ENCODE measurements at regions not wholly inside any gene's neighbourhood (a gene's known extent, or its start where the extent isn't known, plus 50 kb on each side); places are given as distances from the start of the nearest gene placed in this dataset.

- no peak for TF ChIP-seq ZBTB7A (IDR thresholded peaks at IDR 0.05; ENCODE audit: low read depth)
- TF ChIP-seq EGR1 (IDR thresholded peaks at IDR 0.05): no peak
- no peak for TF ChIP-seq TEAD4 (IDR thresholded peaks at IDR 0.05)
- TF ChIP-seq TAF1 (IDR thresholded peaks at IDR 0.05; ENCODE audit: low read depth): no peak
- no peak for TF ChIP-seq EP300 (IDR thresholded peaks at IDR 0.05; ENCODE audit: borderline replicate concordance)
- no peak for TF ChIP-seq YY1 (IDR thresholded peaks at IDR 0.05; ENCODE audit: low read depth)
- no peak for TF ChIP-seq TCF12 (IDR thresholded peaks at IDR 0.05; ENCODE audit: low read depth)
- TF ChIP-seq, protein P1, sequence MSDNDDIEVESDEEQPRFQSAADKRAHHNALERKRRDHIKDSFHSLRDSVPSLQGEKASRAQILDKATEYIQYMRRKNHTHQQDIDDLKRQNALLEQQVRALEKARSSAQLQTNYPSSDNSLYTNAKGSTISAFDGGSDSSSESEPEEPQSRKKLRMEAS (IDR thresholded peaks at IDR 0.05): no peak
Measured at GRCh38 chr6:144969602-144970272, 684.6 kb downstream of the UTRN start.

DNA sequence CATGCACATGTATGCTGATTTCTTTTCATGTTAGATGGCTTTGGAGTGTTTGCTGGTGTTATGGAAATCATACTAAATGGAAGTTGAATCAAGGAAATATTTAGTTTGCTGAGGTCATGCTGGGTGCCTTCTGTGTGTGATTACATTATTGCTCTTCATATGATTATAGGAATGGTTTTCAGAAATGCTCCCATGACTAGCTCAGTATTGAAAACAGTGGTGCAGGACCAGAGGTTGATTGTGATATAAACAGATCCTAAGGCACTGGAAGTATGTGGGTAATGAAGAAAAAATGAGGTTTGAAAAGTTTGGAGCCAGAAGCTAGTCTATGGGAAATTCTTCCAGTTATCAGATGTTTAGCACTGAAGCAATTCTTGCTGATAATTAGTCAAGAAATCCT, 693.1 kb downstream of the UTRN start:
- TF ChIP-seq YY1 (IDR thresholded peaks at IDR 0.05; ENCODE audit: low read depth): no peak
- no peak for TF ChIP-seq CEBPB (IDR thresholded peaks at IDR 0.05)
- TF ChIP-seq USF1 (IDR thresholded peaks at IDR 0.05): no peak
- no peak for TF ChIP-seq NFIC (IDR thresholded peaks at IDR 0.05)
- TF ChIP-seq, protein P1 (IDR thresholded peaks at IDR 0.05): no peak
- TF ChIP-seq, protein P2, sequence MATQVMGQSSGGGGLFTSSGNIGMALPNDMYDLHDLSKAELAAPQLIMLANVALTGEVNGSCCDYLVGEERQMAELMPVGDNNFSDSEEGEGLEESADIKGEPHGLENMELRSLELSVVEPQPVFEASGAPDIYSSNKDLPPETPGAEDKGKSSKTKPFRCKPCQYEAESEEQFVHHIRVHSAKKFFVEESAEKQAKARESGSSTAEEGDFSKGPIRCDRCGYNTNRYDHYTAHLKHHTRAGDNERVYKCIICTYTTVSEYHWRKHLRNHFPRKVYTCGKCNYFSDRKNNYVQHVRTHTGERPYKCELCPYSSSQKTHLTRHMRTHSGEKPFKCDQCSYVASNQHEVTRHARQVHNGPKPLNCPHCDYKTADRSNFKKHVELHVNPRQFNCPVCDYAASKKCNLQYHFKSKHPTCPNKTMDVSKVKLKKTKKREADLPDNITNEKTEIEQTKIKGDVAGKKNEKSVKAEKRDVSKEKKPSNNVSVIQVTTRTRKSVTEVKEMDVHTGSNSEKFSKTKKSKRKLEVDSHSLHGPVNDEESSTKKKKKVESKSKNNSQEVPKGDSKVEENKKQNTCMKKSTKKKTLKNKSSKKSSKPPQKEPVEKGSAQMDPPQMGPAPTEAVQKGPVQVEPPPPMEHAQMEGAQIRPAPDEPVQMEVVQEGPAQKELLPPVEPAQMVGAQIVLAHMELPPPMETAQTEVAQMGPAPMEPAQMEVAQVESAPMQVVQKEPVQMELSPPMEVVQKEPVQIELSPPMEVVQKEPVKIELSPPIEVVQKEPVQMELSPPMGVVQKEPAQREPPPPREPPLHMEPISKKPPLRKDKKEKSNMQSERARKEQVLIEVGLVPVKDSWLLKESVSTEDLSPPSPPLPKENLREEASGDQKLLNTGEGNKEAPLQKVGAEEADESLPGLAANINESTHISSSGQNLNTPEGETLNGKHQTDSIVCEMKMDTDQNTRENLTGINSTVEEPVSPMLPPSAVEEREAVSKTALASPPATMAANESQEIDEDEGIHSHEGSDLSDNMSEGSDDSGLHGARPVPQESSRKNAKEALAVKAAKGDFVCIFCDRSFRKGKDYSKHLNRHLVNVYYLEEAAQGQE (IDR thresholded peaks at IDR 0.05; ENCODE audit: low read depth): no peak
- TF ChIP-seq ZBTB7A (IDR thresholded peaks at IDR 0.05; ENCODE audit: low read depth): no peak
- TF ChIP-seq CREB1 (IDR thresholded peaks at IDR 0.05; ENCODE audit: low read depth): no peak
- no peak for TF ChIP-seq EP300 (IDR thresholded peaks at IDR 0.05; ENCODE audit: borderline replicate concordance)
- no peak for TF ChIP-seq EGR1 (IDR thresholded peaks at IDR 0.05)
- no peak for TF ChIP-seq TCF12 (IDR thresholded peaks at IDR 0.05; ENCODE audit: low read depth)
- TF ChIP-seq FOXM1 (IDR thresholded peaks at IDR 0.05; ENCODE audit: borderline replicate concordance, low read depth): no peak
- no peak for TF ChIP-seq TEAD4 (IDR thresholded peaks at IDR 0.05)
- no peak for TF ChIP-seq TAF1 (IDR thresholded peaks at IDR 0.05; ENCODE audit: low read depth)
- TF ChIP-seq RAD21 (IDR thresholded peaks at IDR 0.05; ENCODE audit: low read depth): no peak

- TF ChIP-seq YY1 (IDR thresholded peaks at IDR 0.05; ENCODE audit: low read depth): no peak
- TF ChIP-seq TCF12 (IDR thresholded peaks at IDR 0.05; ENCODE audit: low read depth): no peak
- TF ChIP-seq CREB1 (IDR thresholded peaks at IDR 0.05; ENCODE audit: low read depth): no peak
- TF ChIP-seq, protein P2 (IDR thresholded peaks at IDR 0.05; ENCODE audit: low read depth): no peak
- no peak for TF ChIP-seq EGR1 (IDR thresholded peaks at IDR 0.05)
- no peak for TF ChIP-seq ZBTB7A (IDR thresholded peaks at IDR 0.05; ENCODE audit: low read depth)
- TF ChIP-seq TEAD4 (IDR thresholded peaks at IDR 0.05): no peak
- no peak for TF ChIP-seq FOXM1 (IDR thresholded peaks at IDR 0.05; ENCODE audit: borderline replicate concordance, low read depth)
- TF ChIP-seq, protein P1 (IDR thresholded peaks at IDR 0.05): no peak
Measured at GRCh38 chr6:144986271-144986670, 701.1 kb downstream of the UTRN start.

DNA sequence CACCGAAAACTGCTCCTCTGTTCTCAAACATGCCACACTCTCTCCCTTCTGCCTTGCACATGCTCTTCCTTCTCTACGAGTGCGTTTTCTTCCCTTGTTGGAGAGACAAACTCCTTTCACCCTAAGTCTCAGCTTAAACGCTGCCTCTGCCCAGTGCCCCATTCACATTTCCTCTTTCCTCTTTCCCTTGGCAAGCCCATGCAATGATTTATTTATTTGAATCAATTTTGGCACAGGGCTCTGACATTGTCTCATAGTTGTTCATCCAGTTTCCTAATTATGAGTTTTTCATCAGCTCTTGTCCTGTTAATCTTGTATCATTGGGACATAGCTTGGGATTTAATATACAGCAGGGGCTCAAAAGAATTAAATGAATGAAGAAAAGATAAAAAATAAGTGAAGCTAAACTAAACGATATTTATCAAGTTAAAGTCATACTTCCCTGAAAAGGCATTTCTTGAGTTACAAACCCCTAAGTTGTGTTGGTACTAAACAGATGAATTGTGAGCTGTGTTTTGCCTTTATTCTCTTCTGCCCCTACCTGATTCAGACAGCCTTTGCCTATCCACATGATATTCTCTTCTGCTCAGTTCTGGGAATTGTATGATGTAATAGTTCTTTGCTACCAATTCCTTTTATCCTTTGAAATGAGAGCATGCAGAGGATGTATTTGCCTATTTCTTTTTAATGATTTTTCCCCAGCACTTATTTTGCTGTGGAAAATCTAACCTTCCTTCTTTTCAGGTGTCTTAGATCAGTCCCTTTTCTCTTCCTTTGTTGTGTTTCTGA, 704.4 kb downstream of the UTRN start:
- TF ChIP-seq RAD21 (IDR thresholded peaks at IDR 0.05; ENCODE audit: low read depth) (no peak), CEBPB (IDR thresholded peaks at IDR 0.05) (no peak), ZBTB7A (IDR thresholded peaks at IDR 0.05; ENCODE audit: low read depth) (no peak), EP300 (IDR thresholded peaks at IDR 0.05; ENCODE audit: borderline replicate concordance) (no peak), FOXM1 (IDR thresholded peaks at IDR 0.05; ENCODE audit: borderline replicate concordance, low read depth) (no peak), CREB1 (IDR thresholded peaks at IDR 0.05; ENCODE audit: low read depth) (no peak), NFIC (IDR thresholded peaks at IDR 0.05) (no peak), USF1 (IDR thresholded peaks at IDR 0.05) (no peak), TCF12 (IDR thresholded peaks at IDR 0.05; ENCODE audit: low read depth) (no peak)
- TF ChIP-seq, protein P2 (IDR thresholded peaks at IDR 0.05; ENCODE audit: low read depth): no peak
- TF ChIP-seq, protein P1 (IDR thresholded peaks at IDR 0.05): no peak
